Neutrophil (primary cell): ENCODE measurements at regions not wholly inside any gene's neighbourhood (a gene's known extent, or its start where the extent isn't known, plus 50 kb on each side); places are given as distances from the start of the nearest gene placed in this dataset.

Source experiments
- H3K27ac ChIP-seq: fragments of 200-600 bp; sonication (generic); 2 replicates; pipeline ENCODE4 v1.5.1; 2016; ENCODE audit warnings: mild to moderate bottlenecking, moderate library complexity
- H3K27me3 ChIP-seq: fragments of 200-600 bp; sonication (generic); 2 replicates; pipeline ENCODE4 v1.6.0; 2016; ENCODE audit warnings: mild to moderate bottlenecking
- H3K36me3 ChIP-seq: fragments of 200-600 bp; sonication (generic); 2 replicates; pipeline ENCODE4 v1.5.1; 2017
- H3K4me1 ChIP-seq, 2 experiments: fragments of 200-600 bp in 1 of 2; sonication (generic) in 1 of 2; 1 replicate in 1 of 2; 2 replicates in 1 of 2; pipeline versions ENCODE4 v1.5.1 to v1.6.1; 2013 to 2016; ENCODE audit warnings: low read depth in 1 of 2, low read length in 1 of 2, mild to moderate bottlenecking in 1 of 2, moderate library complexity in 1 of 2; ENCODE audit not compliant: control insufficient read depth in 1 of 2, insufficient read depth in 1 of 2
- H3K4me3 ChIP-seq, 2 experiments: fragments of 200-600 bp in 1 of 2; sonication (generic) in 1 of 2; 1 replicate in 1 of 2; 2 replicates in 1 of 2; pipeline ENCODE4 v1.5.1; 2013 to 2016; ENCODE audit warnings: low read depth in 1 of 2, low read length in 1 of 2, mild to moderate bottlenecking in 1 of 2, moderate library complexity in 1 of 2
- H3K9me3 ChIP-seq: fragments of 200-600 bp; sonication (generic); 2 replicates; pipeline ENCODE4 v1.5.1; 2016
- TF ChIP-seq, protein P1 (sequence below): fragments of 200-600 bp; sonication (generic); IDR thresholded peaks from 2 replicates; pipeline ENCODE4 v1.5.1; 2016; ENCODE audit warnings: antibody characterized with exemption

DNA sequence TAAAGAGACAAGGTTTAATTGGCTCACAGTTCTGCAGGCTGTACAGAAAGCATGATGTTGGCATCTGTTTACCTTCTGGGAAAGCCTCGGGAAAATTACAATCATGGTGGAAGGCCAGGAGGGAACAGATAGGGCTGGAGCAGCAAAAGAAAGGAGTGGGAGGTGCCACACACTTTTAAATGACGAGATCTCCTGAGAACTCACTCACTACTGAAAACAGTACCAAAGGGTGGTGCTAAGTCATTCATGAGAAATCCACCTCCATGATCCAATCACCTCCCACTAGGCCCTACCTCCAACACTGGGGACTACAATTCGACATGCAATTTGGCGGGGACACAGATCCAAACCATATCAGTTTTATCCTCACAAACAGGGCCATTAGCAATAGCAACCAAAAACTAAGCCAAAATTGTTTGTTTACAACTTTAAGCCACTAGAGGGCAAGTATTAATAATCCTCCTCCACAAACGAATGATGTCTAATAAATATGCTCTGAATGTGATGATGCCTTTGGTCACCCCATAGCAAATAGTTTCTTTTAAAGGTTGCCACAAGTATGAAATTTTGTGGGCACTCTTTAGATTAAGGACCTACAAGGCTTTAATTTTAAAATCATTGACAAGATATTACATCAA is 129.2 kb upstream of the NRBF2 start:
- Histone ChIP-seq H3K36me3 (no peaks in the 10 kb centered on the region), H3K27me3 (peaks cover 28% of the 10 kb centered on the region), H3K4me1 (no peaks in the 10 kb centered on the region), H3K4me3 (no peak overlapping the region), H3K9me3 (no peaks in the 10 kb centered on the region), H3K27ac (no peak overlapping the region)
- TF ChIP-seq, protein P1, sequence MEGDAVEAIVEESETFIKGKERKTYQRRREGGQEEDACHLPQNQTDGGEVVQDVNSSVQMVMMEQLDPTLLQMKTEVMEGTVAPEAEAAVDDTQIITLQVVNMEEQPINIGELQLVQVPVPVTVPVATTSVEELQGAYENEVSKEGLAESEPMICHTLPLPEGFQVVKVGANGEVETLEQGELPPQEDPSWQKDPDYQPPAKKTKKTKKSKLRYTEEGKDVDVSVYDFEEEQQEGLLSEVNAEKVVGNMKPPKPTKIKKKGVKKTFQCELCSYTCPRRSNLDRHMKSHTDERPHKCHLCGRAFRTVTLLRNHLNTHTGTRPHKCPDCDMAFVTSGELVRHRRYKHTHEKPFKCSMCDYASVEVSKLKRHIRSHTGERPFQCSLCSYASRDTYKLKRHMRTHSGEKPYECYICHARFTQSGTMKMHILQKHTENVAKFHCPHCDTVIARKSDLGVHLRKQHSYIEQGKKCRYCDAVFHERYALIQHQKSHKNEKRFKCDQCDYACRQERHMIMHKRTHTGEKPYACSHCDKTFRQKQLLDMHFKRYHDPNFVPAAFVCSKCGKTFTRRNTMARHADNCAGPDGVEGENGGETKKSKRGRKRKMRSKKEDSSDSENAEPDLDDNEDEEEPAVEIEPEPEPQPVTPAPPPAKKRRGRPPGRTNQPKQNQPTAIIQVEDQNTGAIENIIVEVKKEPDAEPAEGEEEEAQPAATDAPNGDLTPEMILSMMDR = no peak

DNA sequence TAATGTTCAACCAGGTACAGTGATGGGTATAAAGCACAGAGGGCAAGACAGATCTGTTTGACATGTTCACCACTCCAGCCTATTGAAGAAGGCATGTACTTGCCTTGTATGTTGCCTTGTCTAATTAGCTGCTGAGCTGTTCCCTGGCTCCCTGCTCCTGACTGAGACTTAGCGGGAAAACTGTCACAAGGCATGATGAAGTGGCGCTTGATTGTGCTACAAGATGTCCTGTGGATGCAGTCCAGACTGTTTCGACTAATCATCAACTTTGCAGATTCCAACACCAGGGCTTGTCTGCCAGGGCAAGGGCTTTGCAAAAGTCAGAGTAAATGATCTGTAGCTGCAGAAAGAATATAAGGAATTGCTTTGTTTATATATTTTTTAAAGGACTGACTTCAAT is 136.2 kb upstream of the NRBF2 start:
- H3K27me3 ChIP-seq = peaks cover 27% of the 10 kb centered on the region
- no peak overlapping the region for H3K27ac ChIP-seq
- H3K4me1 ChIP-seq = no peaks in the 10 kb centered on the region
- TF ChIP-seq, protein P1 = no peak
- no peaks in the 10 kb centered on the region for H3K9me3 ChIP-seq
- H3K4me3 ChIP-seq = no peak overlapping the region
- no peaks in the 10 kb centered on the region for H3K36me3 ChIP-seq

DNA sequence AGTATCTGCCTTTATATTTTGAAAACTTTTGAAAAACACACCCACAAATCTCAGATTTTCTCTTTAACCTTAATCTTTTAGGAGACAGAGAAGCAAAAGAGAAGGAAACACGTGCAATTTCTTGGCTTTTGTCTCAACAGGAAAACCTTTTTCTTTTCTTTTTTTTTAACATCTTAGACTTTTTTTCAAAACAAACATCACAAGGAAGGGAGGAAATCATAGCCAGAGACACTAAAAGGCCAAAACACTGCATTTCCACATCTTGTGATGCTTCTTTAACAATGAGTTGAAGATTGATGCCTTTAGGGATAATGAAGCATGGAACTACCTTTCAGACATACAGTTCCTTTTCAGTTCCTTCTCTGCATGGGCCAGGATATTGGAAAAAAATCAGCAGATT is 136.6 kb upstream of the NRBF2 start:
- no peak overlapping the region for H3K27ac ChIP-seq
- H3K27me3 ChIP-seq = peaks cover 27% of the 10 kb centered on the region
- H3K4me1 ChIP-seq = no peaks in the 10 kb centered on the region
- TF ChIP-seq, protein P1 = no peak
- no peak overlapping the region for H3K4me3 ChIP-seq
- H3K36me3 ChIP-seq = no peaks in the 10 kb centered on the region
- H3K9me3 ChIP-seq = no peaks in the 10 kb centered on the region

DNA sequence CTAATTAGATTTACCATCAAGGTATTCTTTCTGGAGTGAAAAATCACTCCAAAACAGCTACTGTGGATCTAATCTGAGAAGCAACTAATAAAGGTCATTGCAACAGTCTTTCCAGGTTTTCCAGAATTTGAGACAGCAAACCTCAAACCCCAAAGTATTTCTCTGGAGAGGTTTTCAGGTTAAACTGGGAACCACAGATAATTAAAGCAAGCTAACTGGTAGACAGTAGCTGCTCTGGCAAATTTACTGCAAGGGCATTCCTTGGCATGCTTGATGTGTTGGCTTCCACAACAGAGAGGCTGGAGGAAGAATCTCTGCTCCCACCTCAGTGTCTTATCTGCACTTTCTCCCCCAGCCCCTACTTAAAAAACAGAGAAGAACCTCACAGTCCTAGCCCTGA is 140.0 kb upstream of the NRBF2 start:
- Histone ChIP-seq H3K4me1 (no peaks in the 10 kb centered on the region), H3K27me3 (peaks cover 14% of the 10 kb centered on the region), H3K9me3 (no peaks in the 10 kb centered on the region), H3K4me3 (no peak overlapping the region), H3K27ac (no peak overlapping the region), H3K36me3 (no peaks in the 10 kb centered on the region)
- TF ChIP-seq, protein P1 = no peak

DNA sequence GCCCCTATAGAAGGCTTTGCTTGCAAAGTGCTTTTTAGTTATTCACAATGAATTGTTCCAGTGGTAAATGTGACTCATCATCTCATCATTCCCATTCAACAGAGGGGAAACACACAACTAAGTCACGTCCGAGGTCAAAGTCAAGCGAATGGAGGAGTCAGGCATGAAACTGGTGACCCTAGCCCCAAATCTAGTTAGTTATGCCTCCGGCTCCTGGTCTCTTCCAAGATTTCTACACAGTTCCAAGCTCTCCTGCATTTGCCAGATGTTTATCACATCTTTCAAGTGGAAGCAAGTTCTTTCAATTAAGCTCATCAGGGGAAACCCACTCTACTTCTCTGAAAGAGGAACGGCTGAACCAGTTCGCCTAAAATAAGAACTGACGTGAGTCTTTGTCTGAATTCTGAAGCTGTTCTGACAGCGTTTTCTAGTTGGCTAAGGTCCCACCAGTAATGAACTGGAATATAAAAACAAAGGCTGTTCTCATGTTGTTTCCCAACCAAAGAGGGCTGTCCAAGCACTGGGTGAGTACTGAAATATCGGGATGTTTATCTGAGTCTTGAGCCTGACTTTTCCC is 140.9 kb upstream of the NRBF2 start:
- H3K9me3 ChIP-seq = no peaks in the 10 kb centered on the region
- no peak overlapping the region for H3K4me3 ChIP-seq
- H3K27ac ChIP-seq = no peak overlapping the region

More for the DNA sequence above, 140.9 kb upstream of the NRBF2 start:
- H3K4me1 ChIP-seq = no peaks in the 10 kb centered on the region
- H3K27me3 ChIP-seq = peaks cover 17% of the 10 kb centered on the region
- H3K36me3 ChIP-seq = no peaks in the 10 kb centered on the region
- TF ChIP-seq, protein P1 = no peak
